Liver (tissue), 8 donors: ENCODE measurements at regions not wholly inside any gene's neighbourhood (a gene's known extent, or its start where the extent isn't known, plus 50 kb on each side); places are given as distances from the start of the nearest gene placed in this dataset.

Experiments used
- DNase-seq: peaks from one replicate; pipeline ENCODE4 v3.0.0-alpha.2; 2017; ENCODE audit warnings: low spot score
- H3K27ac ChIP-seq, 2 donors: one replicate each; pipeline ENCODE4 v1.7.0; 2013; ENCODE audit warnings: inconsistent platforms in 2 of 2, low read length in 2 of 2, control low read depth in 1 of 2, low read depth in 1 of 2, mild to moderate bottlenecking in 1 of 2
- H3K27me3 ChIP-seq, 4 donors: one replicate each; pipeline versions ENCODE4 v1.6.1 to v1.7.0; 2013; ENCODE audit warnings: low read length in 3 of 4, inconsistent platforms in 1 of 4, mild to moderate bottlenecking in 1 of 4, moderate library complexity in 1 of 4; ENCODE audit not compliant: control insufficient read depth in 4 of 4, insufficient read depth in 4 of 4
- H3K36me3 ChIP-seq, 4 donors: one replicate each; pipeline versions ENCODE4 v1.6.1 to v1.7.0; 2013; ENCODE audit warnings: low read length in 3 of 4, mild to moderate bottlenecking in 3 of 4, low read depth in 1 of 4, moderate library complexity in 1 of 4; ENCODE audit not compliant: control insufficient read depth in 4 of 4, insufficient read depth in 3 of 4
- H3K4me1 ChIP-seq, 4 donors: one replicate each; pipeline versions ENCODE4 v1.6.1 to v1.7.0; 2013; ENCODE audit warnings: low read length in 3 of 4, mild to moderate bottlenecking in 3 of 4, moderate library complexity in 1 of 4; ENCODE audit not compliant: control insufficient read depth in 4 of 4, insufficient read depth in 4 of 4
- H3K4me3 ChIP-seq, 3 donors: one replicate each; pipeline versions ENCODE4 v1.6.1 to v1.7.0; 2013; ENCODE audit warnings: low read length in 3 of 3, control low read depth in 1 of 3, low read depth in 1 of 3, mild to moderate bottlenecking in 1 of 3
- H3K9ac ChIP-seq, 2 donors: one replicate each; pipeline ENCODE4 v1.7.0; 2013; ENCODE audit warnings: low read length in 2 of 2, mild to moderate bottlenecking in 2 of 2, moderate library complexity in 2 of 2, control low read depth in 1 of 2, low read depth in 1 of 2
- H3K9me3 ChIP-seq, 4 donors: one replicate each; pipeline versions ENCODE4 v1.6.1 to v1.7.0; 2013; ENCODE audit warnings: low read length in 3 of 4; ENCODE audit not compliant: control insufficient read depth in 4 of 4
- EGR1 ChIP-seq, 2 donors: IDR thresholded peaks; 2 replicates each; pipeline ENCODE4 v1.6.1; 2016 to 2018; ENCODE audit warnings: antibody characterized with exemption in 2 of 2, low read depth in 2 of 2
- FOXA1 ChIP-seq: IDR thresholded peaks from 2 replicates; pipeline ENCODE4 v1.6.1; 2016; ENCODE audit warnings: antibody characterized with exemption
- FOXA2 ChIP-seq: IDR thresholded peaks from 2 replicates; pipeline ENCODE4 v1.6.1; 2016; ENCODE audit warnings: antibody characterized with exemption
- HNF4A ChIP-seq, 2 donors: conservative IDR thresholded peaks; 2 replicates each; pipeline ENCODE4 v1.6.1; 2016; ENCODE audit warnings: antibody characterized with exemption in 2 of 2, mild to moderate bottlenecking in 2 of 2
- HNF4G ChIP-seq: IDR thresholded peaks from 2 replicates; pipeline ENCODE4 v1.6.1; 2016; ENCODE audit warnings: antibody characterized with exemption
- NR2F2 ChIP-seq: IDR thresholded peaks from 2 replicates; pipeline ENCODE4 v1.6.1; 2016; ENCODE audit warnings: antibody characterized with exemption
- SP1 ChIP-seq: IDR thresholded peaks from 2 replicates; pipeline ENCODE4 v1.6.1; 2018; ENCODE audit warnings: antibody characterized with exemption, mild to moderate bottlenecking
- WGBS: extraction: QIAGEN DNeasy Blood & Tissue Kit; methylation state at CpG from one replicate; pipeline ENCODE4 v1.1.7; 2013; 5-methylcytosine and 5-hydroxymethylcytosine counted together
- TF ChIP-seq, protein P1 (sequence below): IDR thresholded peaks from 2 replicates; pipeline ENCODE4 v1.6.1; 2016; ENCODE audit warnings: antibody characterized with exemption
- TF ChIP-seq, protein P2 (sequence below): IDR thresholded peaks from 2 replicates; pipeline ENCODE4 v1.6.1; 2016; ENCODE audit warnings: antibody characterized with exemption
- TF ChIP-seq, protein P3 (sequence below): IDR thresholded peaks from 2 replicates; pipeline ENCODE4 v1.6.1; 2016; ENCODE audit warnings: antibody characterized with exemption
- TF ChIP-seq, protein P4 (sequence below): IDR thresholded peaks from 2 replicates; pipeline ENCODE4 v1.6.1; 2016; ENCODE audit warnings: antibody characterized with exemption, mild to moderate bottlenecking
- TF ChIP-seq, protein P5 (sequence below): fragments of 150-350 bp; IDR thresholded peaks from 2 replicates; pipeline ENCODE4 v1.5.1; 2017; ENCODE audit warnings: improper control_type of control experiment, low read depth, low read length; ENCODE audit not compliant: missing input control
- donor health status: healthy.
- donor health status: healthy.
- donor health status: healthy.
- donor health status: healthy.
- donor health status: healthy.

DNA sequence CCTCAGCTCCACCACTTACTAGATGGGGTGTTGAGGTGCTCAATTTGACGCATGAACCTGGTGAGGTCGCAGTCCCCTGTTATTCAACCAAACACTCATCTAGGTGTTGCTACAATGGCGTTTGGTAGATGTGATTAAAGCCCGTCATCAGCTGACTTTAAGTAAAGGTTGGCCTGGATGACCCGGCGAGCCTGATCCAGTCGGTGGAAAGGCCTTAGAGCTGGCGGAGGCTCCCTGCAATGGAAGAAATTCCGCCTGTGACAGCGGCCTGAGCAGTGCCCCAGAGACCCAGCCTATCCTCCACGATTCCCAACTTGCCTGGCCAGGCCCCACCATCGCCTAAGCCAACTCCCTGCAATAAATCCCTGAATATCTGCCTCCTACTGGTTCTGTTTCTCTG lies 171.4 kb downstream of the BMP7 start:
- H3K4me1 ChIP-seq, result no peaks in the 10 kb centered on the region
- H3K9me3 ChIP-seq, result no peaks in the 10 kb centered on the region
- H3K27me3 ChIP-seq, result peaks cover 0 to 4% (median 0%) of the 10 kb centered on the region in 4 donors
- H3K36me3 ChIP-seq, result no peaks in the 10 kb centered on the region
- H3K27ac ChIP-seq, result no peak overlapping the region
- TF ChIP-seq HNF4G (no peak), HNF4A (conservative IDR thresholded peaks at IDR 0.05) (no peak)
- TF ChIP-seq, protein P1, sequence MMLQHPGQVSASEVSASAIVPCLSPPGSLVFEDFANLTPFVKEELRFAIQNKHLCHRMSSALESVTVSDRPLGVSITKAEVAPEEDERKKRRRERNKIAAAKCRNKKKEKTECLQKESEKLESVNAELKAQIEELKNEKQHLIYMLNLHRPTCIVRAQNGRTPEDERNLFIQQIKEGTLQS, result no peak
- TF ChIP-seq, protein P2, sequence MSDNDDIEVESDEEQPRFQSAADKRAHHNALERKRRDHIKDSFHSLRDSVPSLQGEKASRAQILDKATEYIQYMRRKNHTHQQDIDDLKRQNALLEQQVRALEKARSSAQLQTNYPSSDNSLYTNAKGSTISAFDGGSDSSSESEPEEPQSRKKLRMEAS, result no peak
- no peak for DNase-seq
- no peak overlapping the region for H3K4me3 ChIP-seq
- no peak overlapping the region for H3K9ac ChIP-seq
- WGBS, result 87% methylated on average over 12 of the region's 12 CpGs

DNA sequence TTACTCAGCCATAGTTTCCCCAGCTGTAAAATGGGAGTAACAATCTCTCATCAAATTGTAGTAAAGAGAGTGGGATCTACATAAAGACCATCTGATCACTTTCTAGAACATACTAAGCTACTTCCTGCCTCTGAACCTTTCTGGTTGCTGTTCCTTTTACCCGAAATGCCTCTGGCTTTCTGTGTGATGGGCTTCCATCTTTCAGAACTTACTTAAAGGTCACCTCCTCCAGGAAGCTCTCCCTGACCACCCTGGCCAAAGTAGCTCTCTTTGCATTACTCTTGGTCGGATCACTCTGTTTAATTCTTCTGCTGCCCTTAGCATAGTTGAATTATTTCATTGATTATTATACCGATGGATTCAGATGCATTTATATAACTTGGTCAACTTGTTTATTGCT lies 171.0 kb downstream of the BMP7 start:
- Histone ChIP-seq H3K4me3 (no peak overlapping the region), H3K36me3 (no peaks in the 10 kb centered on the region), H3K27ac (no peak overlapping the region), H3K9me3 (no peaks in the 10 kb centered on the region), H3K9ac (no peak overlapping the region), H3K27me3 (peaks cover 0 to 4% (median 0%) of the 10 kb centered on the region in 4 donors), H3K4me1 (no peaks in the 10 kb centered on the region)
- TF ChIP-seq, protein P3, sequence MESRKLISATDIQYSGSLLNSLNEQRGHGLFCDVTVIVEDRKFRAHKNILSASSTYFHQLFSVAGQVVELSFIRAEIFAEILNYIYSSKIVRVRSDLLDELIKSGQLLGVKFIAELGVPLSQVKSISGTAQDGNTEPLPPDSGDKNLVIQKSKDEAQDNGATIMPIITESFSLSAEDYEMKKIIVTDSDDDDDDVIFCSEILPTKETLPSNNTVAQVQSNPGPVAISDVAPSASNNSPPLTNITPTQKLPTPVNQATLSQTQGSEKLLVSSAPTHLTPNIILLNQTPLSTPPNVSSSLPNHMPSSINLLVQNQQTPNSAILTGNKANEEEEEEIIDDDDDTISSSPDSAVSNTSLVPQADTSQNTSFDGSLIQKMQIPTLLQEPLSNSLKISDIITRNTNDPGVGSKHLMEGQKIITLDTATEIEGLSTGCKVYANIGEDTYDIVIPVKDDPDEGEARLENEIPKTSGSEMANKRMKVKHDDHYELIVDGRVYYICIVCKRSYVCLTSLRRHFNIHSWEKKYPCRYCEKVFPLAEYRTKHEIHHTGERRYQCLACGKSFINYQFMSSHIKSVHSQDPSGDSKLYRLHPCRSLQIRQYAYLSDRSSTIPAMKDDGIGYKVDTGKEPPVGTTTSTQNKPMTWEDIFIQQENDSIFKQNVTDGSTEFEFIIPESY, result no peak
- TF ChIP-seq, protein P4, sequence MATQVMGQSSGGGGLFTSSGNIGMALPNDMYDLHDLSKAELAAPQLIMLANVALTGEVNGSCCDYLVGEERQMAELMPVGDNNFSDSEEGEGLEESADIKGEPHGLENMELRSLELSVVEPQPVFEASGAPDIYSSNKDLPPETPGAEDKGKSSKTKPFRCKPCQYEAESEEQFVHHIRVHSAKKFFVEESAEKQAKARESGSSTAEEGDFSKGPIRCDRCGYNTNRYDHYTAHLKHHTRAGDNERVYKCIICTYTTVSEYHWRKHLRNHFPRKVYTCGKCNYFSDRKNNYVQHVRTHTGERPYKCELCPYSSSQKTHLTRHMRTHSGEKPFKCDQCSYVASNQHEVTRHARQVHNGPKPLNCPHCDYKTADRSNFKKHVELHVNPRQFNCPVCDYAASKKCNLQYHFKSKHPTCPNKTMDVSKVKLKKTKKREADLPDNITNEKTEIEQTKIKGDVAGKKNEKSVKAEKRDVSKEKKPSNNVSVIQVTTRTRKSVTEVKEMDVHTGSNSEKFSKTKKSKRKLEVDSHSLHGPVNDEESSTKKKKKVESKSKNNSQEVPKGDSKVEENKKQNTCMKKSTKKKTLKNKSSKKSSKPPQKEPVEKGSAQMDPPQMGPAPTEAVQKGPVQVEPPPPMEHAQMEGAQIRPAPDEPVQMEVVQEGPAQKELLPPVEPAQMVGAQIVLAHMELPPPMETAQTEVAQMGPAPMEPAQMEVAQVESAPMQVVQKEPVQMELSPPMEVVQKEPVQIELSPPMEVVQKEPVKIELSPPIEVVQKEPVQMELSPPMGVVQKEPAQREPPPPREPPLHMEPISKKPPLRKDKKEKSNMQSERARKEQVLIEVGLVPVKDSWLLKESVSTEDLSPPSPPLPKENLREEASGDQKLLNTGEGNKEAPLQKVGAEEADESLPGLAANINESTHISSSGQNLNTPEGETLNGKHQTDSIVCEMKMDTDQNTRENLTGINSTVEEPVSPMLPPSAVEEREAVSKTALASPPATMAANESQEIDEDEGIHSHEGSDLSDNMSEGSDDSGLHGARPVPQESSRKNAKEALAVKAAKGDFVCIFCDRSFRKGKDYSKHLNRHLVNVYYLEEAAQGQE, result no peak
- TF ChIP-seq HNF4G (no peak), FOXA1 (no peak), EGR1 (IDR thresholded peaks at IDR 0.05; ENCODE audit: low read depth in 2 of 2) (no peak), NR2F2 (no peak), FOXA2 (no peak), SP1 (no peak)
- TF ChIP-seq, protein P5, sequence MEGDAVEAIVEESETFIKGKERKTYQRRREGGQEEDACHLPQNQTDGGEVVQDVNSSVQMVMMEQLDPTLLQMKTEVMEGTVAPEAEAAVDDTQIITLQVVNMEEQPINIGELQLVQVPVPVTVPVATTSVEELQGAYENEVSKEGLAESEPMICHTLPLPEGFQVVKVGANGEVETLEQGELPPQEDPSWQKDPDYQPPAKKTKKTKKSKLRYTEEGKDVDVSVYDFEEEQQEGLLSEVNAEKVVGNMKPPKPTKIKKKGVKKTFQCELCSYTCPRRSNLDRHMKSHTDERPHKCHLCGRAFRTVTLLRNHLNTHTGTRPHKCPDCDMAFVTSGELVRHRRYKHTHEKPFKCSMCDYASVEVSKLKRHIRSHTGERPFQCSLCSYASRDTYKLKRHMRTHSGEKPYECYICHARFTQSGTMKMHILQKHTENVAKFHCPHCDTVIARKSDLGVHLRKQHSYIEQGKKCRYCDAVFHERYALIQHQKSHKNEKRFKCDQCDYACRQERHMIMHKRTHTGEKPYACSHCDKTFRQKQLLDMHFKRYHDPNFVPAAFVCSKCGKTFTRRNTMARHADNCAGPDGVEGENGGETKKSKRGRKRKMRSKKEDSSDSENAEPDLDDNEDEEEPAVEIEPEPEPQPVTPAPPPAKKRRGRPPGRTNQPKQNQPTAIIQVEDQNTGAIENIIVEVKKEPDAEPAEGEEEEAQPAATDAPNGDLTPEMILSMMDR, result no peak
- TF ChIP-seq, protein P2, result no peak
- no peak for DNase-seq
- 85% methylated on average over 3 of the region's 3 CpGs for WGBS
